DND-41 (cell line): ENCODE measurements at regions not wholly inside any gene's neighbourhood (a gene's known extent, or its start where the extent isn't known, plus 50 kb on each side); places are given as distances from the start of the nearest gene placed in this dataset.

Source experiments
- ATAC-seq: fragments of 200-7000 bp; cut with Tn5 transposase; 3 replicates; pipeline ENCODE4 v1.9.1; 2021; ENCODE audit warnings: low read depth; ENCODE audit not compliant: insufficient read depth
- DNase-seq: peaks from one replicate; pipeline ENCODE4 v3.0.0-alpha.2; 2020
- H2AFZ ChIP-seq: 2 replicates; pipeline ENCODE4 v1.6.0; 2012; ENCODE audit warnings: low read depth, low read length
- H3K27ac ChIP-seq: 2 replicates; pipeline ENCODE4 v1.5.1; 2012; ENCODE audit warnings: low read length, inconsistent platforms
- H3K27me3 ChIP-seq: fragments of 200-600 bp; sonication (generic); 2 replicates; pipeline ENCODE4 v1.6.0; 2012; ENCODE audit warnings: low read length, mild to moderate bottlenecking, inconsistent platforms; ENCODE audit not compliant: insufficient read depth, poor library complexity
- H3K36me3 ChIP-seq: 2 replicates; pipeline ENCODE4 v1.5.1; 2012; ENCODE audit warnings: low read length, inconsistent platforms; ENCODE audit not compliant: insufficient read depth
- H3K4me1 ChIP-seq: 2 replicates; pipeline ENCODE4 v1.5.1; 2012; ENCODE audit warnings: mild to moderate bottlenecking, low read length; ENCODE audit not compliant: insufficient read depth
- H3K4me2 ChIP-seq: 2 replicates; pipeline ENCODE4 v1.6.0; 2012; ENCODE audit warnings: mild to moderate bottlenecking, moderate library complexity, low read length, inconsistent platforms; ENCODE audit not compliant: insufficient read depth
- H3K4me3 ChIP-seq, 2 experiments: fragments of 200-600 bp in 1 of 2; shearing (Covaris generic) in 1 of 2; 2 replicates each; pipeline ENCODE4 v1.5.1; 2012 to 2016; ENCODE audit warnings: inconsistent platforms in 2 of 2, low read length in 2 of 2, mild to moderate bottlenecking in 2 of 2, low read depth in 1 of 2, moderate library complexity in 1 of 2
- H3K79me2 ChIP-seq: 2 replicates; pipeline ENCODE4 v1.6.0; 2012; ENCODE audit warnings: low read length, inconsistent platforms; ENCODE audit not compliant: insufficient read depth
- H3K9ac ChIP-seq: 2 replicates; pipeline ENCODE4 v1.6.0; 2012; ENCODE audit warnings: low read depth, mild to moderate bottlenecking, inconsistent platforms, low read length, moderate library complexity
- H3K9me3 ChIP-seq: 2 replicates; pipeline ENCODE4 v1.5.1; 2012; ENCODE audit warnings: low read length, moderate library complexity, mild to moderate bottlenecking, inconsistent platforms; ENCODE audit not compliant: insufficient read depth, severe bottlenecking
- H4K20me1 ChIP-seq: 2 replicates; pipeline ENCODE4 v1.6.0; 2012; ENCODE audit warnings: low read length; ENCODE audit not compliant: insufficient read depth
- EZH2 ChIP-seq: IDR thresholded peaks from 3 replicates; pipeline ENCODE4 v1.6.1; 2012; ENCODE audit warnings: borderline replicate concordance, low read depth, mild to moderate bottlenecking, moderate library complexity, low read length, inconsistent platforms; ENCODE audit not compliant: severe bottlenecking
- TF ChIP-seq, protein P1 (sequence below): IDR thresholded peaks from 2 replicates; pipeline ENCODE4 v1.5.1; 2012; ENCODE audit warnings: borderline replicate concordance, low read length, moderate library complexity, mild to moderate bottlenecking; ENCODE audit not compliant: poor library complexity, severe bottlenecking; ENCODE audit errors: extremely low read depth

DNA sequence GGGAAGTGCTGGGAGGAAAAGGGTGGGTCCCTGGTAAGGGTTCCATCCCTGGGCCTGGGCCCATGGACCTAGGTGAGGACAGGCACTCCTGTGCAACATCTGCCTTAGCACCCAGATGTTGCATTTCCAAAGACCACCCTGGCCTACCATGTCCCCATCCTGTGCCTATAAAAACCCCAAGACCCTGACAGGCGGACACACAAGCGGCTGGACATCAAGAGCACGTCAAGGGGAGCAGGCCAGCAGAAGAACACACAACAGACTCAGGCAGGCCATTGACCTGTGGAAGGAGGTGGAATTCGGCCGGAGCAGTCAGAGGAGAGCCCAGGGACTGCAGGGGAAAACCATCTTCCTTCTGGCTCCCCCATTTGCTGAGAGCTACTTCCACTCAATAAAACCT, 937.8 kb upstream of the MANEA start:
- DNase-seq (no peak), ATAC-seq (no peak)
- Histone ChIP-seq H3K9ac (no peak overlapping the region), H3K79me2 (no peaks in the 10 kb centered on the region), H3K9me3 (no peaks in the 10 kb centered on the region), H3K4me1 (no peaks in the 10 kb centered on the region), H2AFZ (no peak overlapping the region), H3K27ac (no peak overlapping the region), H3K4me3 (no peak overlapping the region), H4K20me1 (no peaks in the 10 kb centered on the region), H3K4me2 (no peak overlapping the region), H3K27me3 (no peaks in the 10 kb centered on the region), H3K36me3 (no peaks in the 10 kb centered on the region)
- TF ChIP-seq, protein P1, sequence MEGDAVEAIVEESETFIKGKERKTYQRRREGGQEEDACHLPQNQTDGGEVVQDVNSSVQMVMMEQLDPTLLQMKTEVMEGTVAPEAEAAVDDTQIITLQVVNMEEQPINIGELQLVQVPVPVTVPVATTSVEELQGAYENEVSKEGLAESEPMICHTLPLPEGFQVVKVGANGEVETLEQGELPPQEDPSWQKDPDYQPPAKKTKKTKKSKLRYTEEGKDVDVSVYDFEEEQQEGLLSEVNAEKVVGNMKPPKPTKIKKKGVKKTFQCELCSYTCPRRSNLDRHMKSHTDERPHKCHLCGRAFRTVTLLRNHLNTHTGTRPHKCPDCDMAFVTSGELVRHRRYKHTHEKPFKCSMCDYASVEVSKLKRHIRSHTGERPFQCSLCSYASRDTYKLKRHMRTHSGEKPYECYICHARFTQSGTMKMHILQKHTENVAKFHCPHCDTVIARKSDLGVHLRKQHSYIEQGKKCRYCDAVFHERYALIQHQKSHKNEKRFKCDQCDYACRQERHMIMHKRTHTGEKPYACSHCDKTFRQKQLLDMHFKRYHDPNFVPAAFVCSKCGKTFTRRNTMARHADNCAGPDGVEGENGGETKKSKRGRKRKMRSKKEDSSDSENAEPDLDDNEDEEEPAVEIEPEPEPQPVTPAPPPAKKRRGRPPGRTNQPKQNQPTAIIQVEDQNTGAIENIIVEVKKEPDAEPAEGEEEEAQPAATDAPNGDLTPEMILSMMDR, result no peak
- no peak for TF ChIP-seq EZH2

DNA sequence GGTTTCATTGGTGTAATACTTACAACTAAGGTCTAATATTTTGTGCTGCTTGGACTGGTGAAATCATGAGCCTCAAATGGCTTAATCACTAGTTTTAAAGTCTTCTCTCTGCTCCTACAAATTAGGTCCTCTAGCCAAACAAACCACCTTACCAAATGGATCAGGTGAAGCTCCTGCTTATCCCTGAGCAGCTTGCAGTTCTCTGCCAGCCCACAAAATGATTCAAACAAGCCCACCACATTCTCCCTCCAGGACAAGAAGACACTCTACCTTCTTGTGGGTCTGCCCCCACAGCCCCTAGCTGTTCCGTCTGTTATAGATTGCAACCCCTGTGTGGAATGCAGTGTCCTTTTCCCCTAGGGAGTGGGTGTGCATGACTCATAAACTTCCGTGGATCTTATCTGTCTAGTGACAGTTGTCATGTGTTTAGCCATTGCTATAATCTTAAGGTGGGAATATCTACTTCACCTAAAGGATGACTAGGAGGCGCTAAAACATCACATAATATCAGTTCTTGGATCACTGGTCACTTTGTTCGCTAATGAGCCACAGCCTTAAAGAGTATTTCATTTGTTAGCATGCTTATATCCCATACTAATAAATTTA, 940.5 kb upstream of the MANEA start:
- no peak for ATAC-seq
- Histone ChIP-seq H3K36me3 (no peaks in the 10 kb centered on the region), H3K27me3 (no peaks in the 10 kb centered on the region), H3K4me3 (no peak overlapping the region), H3K27ac (no peak overlapping the region), H3K9me3 (no peaks in the 10 kb centered on the region), H3K4me1 (no peaks in the 10 kb centered on the region), H3K79me2 (no peaks in the 10 kb centered on the region), H4K20me1 (no peaks in the 10 kb centered on the region), H3K4me2 (no peak overlapping the region), H2AFZ (no peak overlapping the region), H3K9ac (no peak overlapping the region)
- DNase-seq, result no peak
- no peak for TF ChIP-seq EZH2
- TF ChIP-seq, protein P1, result no peak

DNA sequence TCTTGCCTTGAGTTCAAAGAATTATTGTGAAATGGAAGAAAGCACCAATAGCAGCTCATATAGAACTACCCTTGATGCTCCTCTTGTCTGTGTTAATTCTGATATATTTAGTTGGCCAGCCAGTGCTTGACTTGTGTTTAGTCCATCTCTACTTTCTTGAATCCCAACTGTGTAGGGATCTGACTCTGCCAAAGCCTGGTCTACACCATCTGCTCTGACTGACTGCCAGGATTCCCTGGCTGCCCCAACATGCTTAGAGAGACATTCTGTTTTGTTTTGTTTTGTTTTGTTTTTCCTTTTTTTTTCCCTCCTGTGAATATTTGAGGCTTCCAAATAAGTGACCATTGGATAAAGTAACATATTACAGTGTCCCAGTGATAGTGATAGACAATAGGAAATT, 953.7 kb upstream of the MANEA start:
- Histone ChIP-seq H3K4me2 (no peak overlapping the region), H3K27ac (no peak overlapping the region), H2AFZ (no peak overlapping the region), H3K4me3 (no peak overlapping the region), H3K9ac (no peak overlapping the region), H3K36me3 (no peaks in the 10 kb centered on the region), H3K27me3 (no peaks in the 10 kb centered on the region), H3K4me1 (no peaks in the 10 kb centered on the region), H3K79me2 (no peaks in the 10 kb centered on the region), H3K9me3 (no peaks in the 10 kb centered on the region), H4K20me1 (no peaks in the 10 kb centered on the region)
- TF ChIP-seq, protein P1, result no peak
- no peak for TF ChIP-seq EZH2
- ATAC-seq, result no peak
- DNase-seq, result no peak

DNA sequence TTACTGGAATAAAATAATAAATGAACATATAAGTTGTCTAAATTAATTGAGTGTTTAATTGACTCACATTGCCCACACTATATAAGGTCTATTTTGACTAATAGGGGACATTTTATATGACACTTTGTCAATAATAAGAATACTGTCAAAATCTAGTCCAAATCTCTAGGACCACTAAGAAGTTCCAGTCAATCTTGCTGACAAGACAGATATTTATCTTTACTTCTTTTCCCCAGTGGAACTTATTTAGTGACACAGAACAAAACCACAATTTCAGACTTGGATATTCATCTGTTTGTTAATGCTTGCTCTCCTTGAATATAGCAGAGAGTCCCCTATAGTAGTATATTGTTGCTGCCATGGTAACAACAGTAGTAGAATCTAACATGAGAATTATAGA, 954.6 kb upstream of the MANEA start:
- no peak overlapping the region for H2AFZ ChIP-seq
- H3K27me3 ChIP-seq, result no peaks in the 10 kb centered on the region
- H4K20me1 ChIP-seq, result no peaks in the 10 kb centered on the region
- H3K79me2 ChIP-seq, result no peaks in the 10 kb centered on the region
- H3K27ac ChIP-seq, result no peak overlapping the region
- DNase-seq (no peak), ATAC-seq (no peak)
- H3K4me1 ChIP-seq, result no peaks in the 10 kb centered on the region
- H3K4me2 ChIP-seq, result no peak overlapping the region
- no peak for TF ChIP-seq EZH2
- TF ChIP-seq, protein P1, result no peak
- H3K4me3 ChIP-seq, result no peak overlapping the region
- no peaks in the 10 kb centered on the region for H3K9me3 ChIP-seq
- H3K9ac ChIP-seq, result no peak overlapping the region
- no peaks in the 10 kb centered on the region for H3K36me3 ChIP-seq
